Activated CD4-positive, alpha-beta T cell treated with anti-CD3 and anti-CD28 coated beads for 48 hours (primary cell): ENCODE measurements at regions not wholly inside any gene's neighbourhood (a gene's known extent, or its start where the extent isn't known, plus 50 kb on each side); places are given as distances from the start of the nearest gene placed in this dataset.

ENCODE experiments used
- DNase-seq: peaks from one replicate; pipeline ENCODE4 v3.0.0-alpha.2; 2020

- DNase-seq = no peak
Observed at GRCh38 chr5:155434267-155434666, 420.7 kb downstream of the KIF4B start.

GRCh38 chr5:155434681-155435080, 421.1 kb downstream of the KIF4B start:
- DNase-seq = no peak

GRCh38 chr5:155441849-155442248, 428.3 kb downstream of the KIF4B start:
- DNase-seq = no peak

- no peak for DNase-seq
Observed at GRCh38 chr5:155451106-155451505, 437.6 kb downstream of the KIF4B start.

GRCh38 chr5:155455791-155456514, 442.4 kb downstream of the KIF4B start:
- DNase-seq = no peak

- no peak for DNase-seq
Observed at GRCh38 chr5:155459889-155460500, 446.4 kb downstream of the KIF4B start.

- no peak for DNase-seq
Observed at GRCh38 chr5:155460501-155460931, 447.0 kb downstream of the KIF4B start.

- no peak for DNase-seq
Observed at GRCh38 chr5:155461304-155461703, 447.7 kb downstream of the KIF4B start.

- DNase-seq = no peak
Observed at GRCh38 chr5:155466851-155467250, 453.3 kb downstream of the KIF4B start.

- no peak for DNase-seq
Observed at GRCh38 chr5:155471027-155471426, 457.5 kb downstream of the KIF4B start.

GRCh38 chr5:155472780-155473179, 459.2 kb downstream of the KIF4B start:
- DNase-seq = no peak

- DNase-seq = no peak
Observed at GRCh38 chr5:155475318-155475717, 461.8 kb downstream of the KIF4B start.

- no peak for DNase-seq
Observed at GRCh38 chr5:155480731-155481131, 467.2 kb downstream of the KIF4B start.

GRCh38 chr5:155481182-155481581, 467.6 kb downstream of the KIF4B start:
- DNase-seq = no peak

- DNase-seq = no peak
Observed at GRCh38 chr5:155482428-155482827, 468.9 kb downstream of the KIF4B start.

GRCh38 chr5:155485386-155485785, 471.8 kb downstream of the KIF4B start:
- DNase-seq = no peak

- no peak for DNase-seq
Observed at GRCh38 chr5:155489949-155490348, 476.4 kb downstream of the KIF4B start.

GRCh38 chr5:155492191-155492590, 478.6 kb downstream of the KIF4B start:
- no peak for DNase-seq

- DNase-seq = no peak
Observed at GRCh38 chr5:155504606-155505005, 491.1 kb downstream of the KIF4B start.

GRCh38 chr5:155507363-155507762, 493.8 kb downstream of the KIF4B start:
- no peak for DNase-seq

GRCh38 chr5:155508673-155509072, 495.1 kb downstream of the KIF4B start:
- no peak for DNase-seq

GRCh38 chr5:155512329-155512728, 498.8 kb downstream of the KIF4B start:
- no peak for DNase-seq

GRCh38 chr5:155514105-155514563, 500.6 kb downstream of the KIF4B start:
- DNase-seq = no peak

GRCh38 chr5:155522540-155522939, 509.0 kb downstream of the KIF4B start:
- DNase-seq = no peak

- no peak for DNase-seq
Observed at GRCh38 chr5:155529362-155529761, 515.8 kb downstream of the KIF4B start.
